ENCODE measurements at regions not wholly inside any gene's neighbourhood (a gene's known extent, or its start where the extent isn't known, plus 50 kb on each side); places are given as distances from the start of the nearest gene placed in this dataset.

DNA sequence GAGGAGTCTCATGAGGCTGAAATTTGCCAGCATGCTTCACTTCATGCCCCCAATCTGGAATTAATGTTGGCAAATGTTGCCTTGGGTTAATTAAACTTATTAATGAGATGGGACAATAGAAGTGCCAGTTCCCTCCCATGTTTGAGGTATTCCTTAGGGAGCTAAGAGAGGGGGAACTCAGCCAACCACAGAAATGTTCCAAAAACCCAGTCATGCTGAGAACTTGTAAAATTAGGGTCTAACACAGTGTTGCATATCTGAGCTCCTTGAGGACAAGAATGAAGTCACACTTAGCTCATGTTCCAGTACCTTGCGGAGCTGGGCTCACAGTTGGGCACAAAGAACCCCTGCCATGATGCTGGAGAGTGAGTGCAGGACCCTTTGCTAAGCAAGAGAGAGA lies 89.4 kb downstream of the OAT start:
- TF ChIP-seq, protein P1, sequence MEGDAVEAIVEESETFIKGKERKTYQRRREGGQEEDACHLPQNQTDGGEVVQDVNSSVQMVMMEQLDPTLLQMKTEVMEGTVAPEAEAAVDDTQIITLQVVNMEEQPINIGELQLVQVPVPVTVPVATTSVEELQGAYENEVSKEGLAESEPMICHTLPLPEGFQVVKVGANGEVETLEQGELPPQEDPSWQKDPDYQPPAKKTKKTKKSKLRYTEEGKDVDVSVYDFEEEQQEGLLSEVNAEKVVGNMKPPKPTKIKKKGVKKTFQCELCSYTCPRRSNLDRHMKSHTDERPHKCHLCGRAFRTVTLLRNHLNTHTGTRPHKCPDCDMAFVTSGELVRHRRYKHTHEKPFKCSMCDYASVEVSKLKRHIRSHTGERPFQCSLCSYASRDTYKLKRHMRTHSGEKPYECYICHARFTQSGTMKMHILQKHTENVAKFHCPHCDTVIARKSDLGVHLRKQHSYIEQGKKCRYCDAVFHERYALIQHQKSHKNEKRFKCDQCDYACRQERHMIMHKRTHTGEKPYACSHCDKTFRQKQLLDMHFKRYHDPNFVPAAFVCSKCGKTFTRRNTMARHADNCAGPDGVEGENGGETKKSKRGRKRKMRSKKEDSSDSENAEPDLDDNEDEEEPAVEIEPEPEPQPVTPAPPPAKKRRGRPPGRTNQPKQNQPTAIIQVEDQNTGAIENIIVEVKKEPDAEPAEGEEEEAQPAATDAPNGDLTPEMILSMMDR (IDR thresholded peaks at IDR 0.05; ENCODE audit: unreplicated experiment) = no peak
- no peak overlapping the region for H3K27ac Mint-ChIP-seq

GRCh38 chr10:124328477-124329220 lies 90.1 kb downstream of the OAT start:
- peaks cover 24% of the 10 kb centered on the region for H3K27me3 Mint-ChIP-seq
- H3K9me3 Mint-ChIP-seq (ENCODE audit: low read depth) = peaks cover 5% of the 10 kb centered on the region
- no peaks in the 10 kb centered on the region for H3K36me3 Mint-ChIP-seq (ENCODE audit: insufficient read depth)
- no peak overlapping the region for H3K4me3 Mint-ChIP-seq (ENCODE audit: low read depth)
- DNase-seq (ENCODE audit: low spot score, unreplicated experiment) = no peak
- no peak overlapping the region for H3K27ac Mint-ChIP-seq
- no peaks in the 10 kb centered on the region for H3K4me1 Mint-ChIP-seq (ENCODE audit: low read depth)
- TF ChIP-seq, protein P1 (IDR thresholded peaks at IDR 0.05; ENCODE audit: unreplicated experiment) = no peak

More for the DNA sequence above, 89.4 kb downstream of the OAT start:
- no peaks in the 10 kb centered on the region for H3K4me1 Mint-ChIP-seq (ENCODE audit: low read depth)
- no peak for DNase-seq (ENCODE audit: low spot score, unreplicated experiment)
- H3K27me3 Mint-ChIP-seq = peaks cover 24% of the 10 kb centered on the region
- H3K4me3 Mint-ChIP-seq (ENCODE audit: low read depth) = no peak overlapping the region
- no peaks in the 10 kb centered on the region for H3K36me3 Mint-ChIP-seq (ENCODE audit: insufficient read depth)
- H3K9me3 Mint-ChIP-seq (ENCODE audit: low read depth) = peaks cover 5% of the 10 kb centered on the region

DNA sequence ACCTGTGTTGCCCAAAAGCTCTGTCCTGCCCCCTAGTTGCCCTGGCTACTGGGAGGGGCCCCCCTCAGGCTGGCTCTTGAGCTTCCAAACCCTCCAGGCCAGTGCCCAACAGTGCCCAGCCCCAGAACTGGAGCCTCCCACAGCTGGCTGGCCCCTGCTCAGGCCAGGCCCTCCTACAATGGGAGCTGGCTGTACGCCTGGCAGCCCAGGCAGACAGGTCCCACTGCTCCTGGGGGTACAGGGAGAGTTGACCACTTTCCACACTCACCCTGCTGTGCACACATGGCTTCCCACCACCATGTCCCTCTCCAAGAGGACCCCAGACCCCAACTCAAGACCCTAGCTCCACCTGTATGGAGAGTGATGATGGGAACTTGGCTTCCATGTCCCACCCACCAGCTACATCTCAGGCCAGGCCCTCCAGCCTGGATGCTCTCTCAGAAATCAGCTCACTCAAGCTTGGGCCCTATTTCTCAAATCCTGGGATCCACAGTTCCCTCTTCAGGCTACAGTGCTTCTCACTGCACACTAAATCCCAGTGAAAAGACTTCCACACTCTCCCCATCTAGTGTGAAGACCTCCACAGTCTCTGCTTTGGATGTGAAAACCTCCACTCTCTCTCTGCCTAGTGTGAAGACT lies 92.6 kb downstream of the OAT start:
- Mint-ChIP-seq H3K4me1 (ENCODE audit: low read depth) (no peaks in the 10 kb centered on the region), H3K27me3 (peaks cover 30% of the 10 kb centered on the region), H3K4me3 (ENCODE audit: low read depth) (no peak overlapping the region), H3K36me3 (ENCODE audit: insufficient read depth) (no peaks in the 10 kb centered on the region), H3K27ac (no peak overlapping the region), H3K9me3 (ENCODE audit: low read depth) (no peaks in the 10 kb centered on the region)
- no peak for DNase-seq (ENCODE audit: low spot score, unreplicated experiment)
- TF ChIP-seq, protein P1 (IDR thresholded peaks at IDR 0.05; ENCODE audit: unreplicated experiment) = no peak

- no peaks in the 10 kb centered on the region for H3K4me1 Mint-ChIP-seq (ENCODE audit: low read depth)
- TF ChIP-seq, protein P1 (IDR thresholded peaks at IDR 0.05; ENCODE audit: unreplicated experiment) = no peak
- H3K36me3 Mint-ChIP-seq (ENCODE audit: insufficient read depth) = no peaks in the 10 kb centered on the region
- H3K27me3 Mint-ChIP-seq = peaks cover 27% of the 10 kb centered on the region
- no peak overlapping the region for H3K27ac Mint-ChIP-seq
- no peak for DNase-seq (ENCODE audit: low spot score, unreplicated experiment)
- H3K9me3 Mint-ChIP-seq (ENCODE audit: low read depth) = no peaks in the 10 kb centered on the region
- H3K4me3 Mint-ChIP-seq (ENCODE audit: low read depth) = no peak overlapping the region
These were observed 93.1 kb downstream of the OAT start for GRCh38 chr10:124325633-124325914.

DNA sequence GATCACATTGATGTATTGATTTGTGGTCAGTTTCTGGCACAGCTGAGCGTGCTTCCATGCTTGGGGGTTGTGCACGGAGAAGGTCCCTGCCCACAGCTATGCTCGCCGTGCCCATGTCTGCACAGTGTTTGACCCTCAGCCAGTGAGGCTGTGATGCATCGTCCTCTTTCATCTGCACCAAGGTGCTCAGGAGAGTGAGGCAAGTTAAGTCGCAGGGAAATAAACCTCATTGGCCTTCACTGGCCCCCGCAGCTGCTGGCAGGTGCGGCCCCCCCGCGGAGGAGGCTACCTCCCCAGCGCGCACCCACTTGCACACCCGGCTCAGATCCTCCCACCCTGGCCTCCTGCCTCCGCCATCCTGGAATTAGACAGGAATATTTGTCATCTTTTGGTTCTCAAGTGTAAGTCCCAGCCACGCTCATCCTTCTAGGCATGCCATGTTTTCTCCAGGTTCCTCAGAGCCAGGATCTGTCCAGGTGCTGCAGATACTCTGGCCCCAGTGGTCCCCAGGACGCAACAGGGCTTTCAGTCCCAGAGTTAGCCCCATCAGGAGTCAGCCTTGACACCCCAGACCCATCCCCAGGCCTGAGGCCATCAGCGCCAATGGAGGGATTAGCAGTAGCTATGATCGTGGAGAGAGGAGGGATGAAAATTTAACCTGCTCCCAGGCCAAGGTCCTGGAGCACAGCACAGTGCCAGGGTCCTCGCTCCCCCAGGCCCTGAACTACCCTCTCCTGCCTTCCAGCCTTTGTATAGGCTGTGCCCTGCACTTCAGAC lies 93.7 kb downstream of the OAT start:
- no peaks in the 10 kb centered on the region for H3K4me1 Mint-ChIP-seq (ENCODE audit: low read depth)
- no peaks in the 10 kb centered on the region for H3K36me3 Mint-ChIP-seq (ENCODE audit: insufficient read depth)
- no peak overlapping the region for H3K27ac Mint-ChIP-seq
- no peak for DNase-seq (ENCODE audit: low spot score, unreplicated experiment)
- H3K4me3 Mint-ChIP-seq (ENCODE audit: low read depth) = no peak overlapping the region
- no peaks in the 10 kb centered on the region for H3K9me3 Mint-ChIP-seq (ENCODE audit: low read depth)
- H3K27me3 Mint-ChIP-seq = peaks cover 22% of the 10 kb centered on the region
- TF ChIP-seq, protein P1 (IDR thresholded peaks at IDR 0.05; ENCODE audit: unreplicated experiment) = no peak
